ENCODE measurements at regions not wholly inside any gene's neighbourhood (a gene's known extent, or its start where the extent isn't known, plus 50 kb on each side); places are given as distances from the start of the nearest gene placed in this dataset.

GRCh38 chr9:93786204-93786603, 169.0 kb downstream of the BARX1 start:
- no peak for TF ChIP-seq CTCF (conservative IDR thresholded peaks at IDR 0.05)
- TF ChIP-seq ZFX (IDR thresholded peaks at IDR 0.05), result no peak

All from C4-2B (cell line).